ENCODE measurements at regions not wholly inside any gene's neighbourhood (a gene's known extent, or its start where the extent isn't known, plus 50 kb on each side); places are given as distances from the start of the nearest gene placed in this dataset.

DNA sequence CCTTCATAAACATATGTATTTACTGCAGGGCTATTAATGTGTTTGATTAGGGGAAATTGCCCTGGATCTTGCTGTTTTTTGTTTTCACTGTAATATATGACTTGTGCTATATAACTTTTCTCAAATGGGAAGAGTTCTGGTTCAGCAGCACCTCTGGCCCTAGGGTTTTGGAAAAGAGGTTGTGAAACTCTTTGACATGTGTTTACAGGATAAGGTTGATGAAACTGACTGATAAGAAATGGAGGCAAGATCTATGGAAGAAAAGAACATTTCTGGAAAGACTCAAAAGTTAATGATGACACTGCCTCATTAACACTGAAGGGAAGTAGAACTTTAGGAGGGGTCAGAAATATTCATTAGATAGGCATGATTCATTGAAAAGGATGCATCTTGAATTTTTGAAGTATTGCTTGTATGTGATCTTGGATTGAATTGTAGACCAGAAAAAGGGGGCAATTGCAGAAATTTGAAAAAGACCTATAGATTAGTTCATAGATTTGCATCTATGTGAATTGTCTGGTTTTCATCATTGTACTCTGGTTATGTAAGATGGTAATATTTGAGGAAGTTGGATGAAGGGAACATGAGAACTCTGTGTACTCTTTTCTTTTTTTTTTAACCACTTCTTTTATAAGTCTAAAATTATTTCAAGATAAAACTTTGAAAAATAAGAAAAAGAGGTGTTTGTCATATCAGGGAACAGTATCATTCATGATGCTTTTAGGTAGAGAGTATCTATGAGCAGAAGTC lies 54.0 kb downstream of the UTRN start:
- no peak for DNase-seq (ENCODE audit: low spot score)
- TF ChIP-seq TAF1 (conservative IDR thresholded peaks at IDR 0.05) (no peak), GABPA (IDR thresholded peaks at IDR 0.05 in 1 of 2, conservative IDR thresholded peaks at IDR 0.05 in 1 of 2) (no peak), JUND (IDR thresholded peaks at IDR 0.05) (no peak), RXRA (IDR thresholded peaks at IDR 0.05) (no peak)
- TF ChIP-seq, protein P1, sequence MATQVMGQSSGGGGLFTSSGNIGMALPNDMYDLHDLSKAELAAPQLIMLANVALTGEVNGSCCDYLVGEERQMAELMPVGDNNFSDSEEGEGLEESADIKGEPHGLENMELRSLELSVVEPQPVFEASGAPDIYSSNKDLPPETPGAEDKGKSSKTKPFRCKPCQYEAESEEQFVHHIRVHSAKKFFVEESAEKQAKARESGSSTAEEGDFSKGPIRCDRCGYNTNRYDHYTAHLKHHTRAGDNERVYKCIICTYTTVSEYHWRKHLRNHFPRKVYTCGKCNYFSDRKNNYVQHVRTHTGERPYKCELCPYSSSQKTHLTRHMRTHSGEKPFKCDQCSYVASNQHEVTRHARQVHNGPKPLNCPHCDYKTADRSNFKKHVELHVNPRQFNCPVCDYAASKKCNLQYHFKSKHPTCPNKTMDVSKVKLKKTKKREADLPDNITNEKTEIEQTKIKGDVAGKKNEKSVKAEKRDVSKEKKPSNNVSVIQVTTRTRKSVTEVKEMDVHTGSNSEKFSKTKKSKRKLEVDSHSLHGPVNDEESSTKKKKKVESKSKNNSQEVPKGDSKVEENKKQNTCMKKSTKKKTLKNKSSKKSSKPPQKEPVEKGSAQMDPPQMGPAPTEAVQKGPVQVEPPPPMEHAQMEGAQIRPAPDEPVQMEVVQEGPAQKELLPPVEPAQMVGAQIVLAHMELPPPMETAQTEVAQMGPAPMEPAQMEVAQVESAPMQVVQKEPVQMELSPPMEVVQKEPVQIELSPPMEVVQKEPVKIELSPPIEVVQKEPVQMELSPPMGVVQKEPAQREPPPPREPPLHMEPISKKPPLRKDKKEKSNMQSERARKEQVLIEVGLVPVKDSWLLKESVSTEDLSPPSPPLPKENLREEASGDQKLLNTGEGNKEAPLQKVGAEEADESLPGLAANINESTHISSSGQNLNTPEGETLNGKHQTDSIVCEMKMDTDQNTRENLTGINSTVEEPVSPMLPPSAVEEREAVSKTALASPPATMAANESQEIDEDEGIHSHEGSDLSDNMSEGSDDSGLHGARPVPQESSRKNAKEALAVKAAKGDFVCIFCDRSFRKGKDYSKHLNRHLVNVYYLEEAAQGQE (IDR thresholded peaks at IDR 0.05) = no peak
- Histone ChIP-seq H3K9me3 (ENCODE audit: control insufficient read depth in 4 of 4, low read length in 3 of 4) (no peaks in the 10 kb centered on the region), H3K36me3 (ENCODE audit: control insufficient read depth in 4 of 4, insufficient read depth in 3 of 4, low read depth in 1 of 4, low read length in 3 of 4) (no peaks in the 10 kb centered on the region), H3K27ac (ENCODE audit: low read depth in 1 of 2, low read length in 2 of 2) (no peak overlapping the region), H3K9ac (ENCODE audit: low read depth in 1 of 2, low read length in 2 of 2) (no peak overlapping the region), H3K4me3 (ENCODE audit: low read depth in 1 of 3, low read length in 3 of 3) (no peak overlapping the region), H3K27me3 (ENCODE audit: control insufficient read depth in 4 of 4, insufficient read depth in 4 of 4, low read length in 3 of 4) (no peaks in the 10 kb centered on the region), H3K4me1 (ENCODE audit: control insufficient read depth in 4 of 4, insufficient read depth in 4 of 4, low read length in 3 of 4) (peaks cover 1 to 30% (median 12%) of the 10 kb centered on the region in 4 donors)

DNA sequence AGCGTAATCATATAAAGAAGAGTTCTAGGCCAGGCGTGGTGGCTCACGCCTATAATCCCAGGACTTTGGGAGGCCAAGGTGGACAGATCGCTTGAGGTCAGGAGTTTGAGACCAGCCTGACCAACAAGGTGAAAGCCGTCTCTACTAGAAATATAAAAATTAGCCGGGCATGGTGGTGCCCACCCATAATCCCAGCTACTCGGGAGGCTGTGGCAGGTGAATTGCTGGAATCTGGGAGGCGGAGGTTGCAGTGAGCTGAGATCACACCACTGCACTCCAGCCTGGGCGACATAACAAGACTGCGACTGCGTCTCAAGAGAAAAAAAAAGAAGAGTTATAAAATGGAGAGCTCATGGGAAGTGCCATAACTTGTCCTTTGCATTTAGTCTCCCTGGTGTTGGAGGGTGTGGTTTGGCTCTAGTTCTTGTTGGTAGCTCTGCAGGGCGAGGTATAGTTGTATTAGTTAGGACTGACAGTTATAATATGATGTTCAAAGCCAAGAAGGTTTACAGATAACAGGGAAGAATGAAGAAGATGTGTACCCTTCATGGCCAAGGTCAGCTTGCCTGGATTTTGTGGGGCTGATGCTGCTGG lies 54.8 kb downstream of the UTRN start:
- 91% methylated on average over 12 of the region's 12 CpGs for WGBS
- DNase-seq (ENCODE audit: low spot score) = no peak
- no peaks in the 10 kb centered on the region for H3K36me3 ChIP-seq (ENCODE audit: control insufficient read depth in 4 of 4, insufficient read depth in 3 of 4, low read depth in 1 of 4, low read length in 3 of 4)
- peaks cover 4 to 32% (median 15%) of the 10 kb centered on the region in 4 donors for H3K4me1 ChIP-seq (ENCODE audit: control insufficient read depth in 4 of 4, insufficient read depth in 4 of 4, low read length in 3 of 4)
- no peak overlapping the region for H3K9ac ChIP-seq (ENCODE audit: low read depth in 1 of 2, low read length in 2 of 2)
- H3K27me3 ChIP-seq (ENCODE audit: control insufficient read depth in 4 of 4, insufficient read depth in 4 of 4, low read length in 3 of 4) = no peaks in the 10 kb centered on the region
- H3K27ac ChIP-seq (ENCODE audit: low read depth in 1 of 2, low read length in 2 of 2) = no peak overlapping the region
- no peak overlapping the region for H3K4me3 ChIP-seq (ENCODE audit: low read depth in 1 of 3, low read length in 3 of 3)
- TF ChIP-seq FOXA2 (IDR thresholded peaks at IDR 0.05) = no peak
- TF ChIP-seq RAD21 (IDR thresholded peaks at IDR 0.05) = no peak
- no peak for TF ChIP-seq FOXA1 (IDR thresholded peaks at IDR 0.05)
- TF ChIP-seq, protein P2, sequence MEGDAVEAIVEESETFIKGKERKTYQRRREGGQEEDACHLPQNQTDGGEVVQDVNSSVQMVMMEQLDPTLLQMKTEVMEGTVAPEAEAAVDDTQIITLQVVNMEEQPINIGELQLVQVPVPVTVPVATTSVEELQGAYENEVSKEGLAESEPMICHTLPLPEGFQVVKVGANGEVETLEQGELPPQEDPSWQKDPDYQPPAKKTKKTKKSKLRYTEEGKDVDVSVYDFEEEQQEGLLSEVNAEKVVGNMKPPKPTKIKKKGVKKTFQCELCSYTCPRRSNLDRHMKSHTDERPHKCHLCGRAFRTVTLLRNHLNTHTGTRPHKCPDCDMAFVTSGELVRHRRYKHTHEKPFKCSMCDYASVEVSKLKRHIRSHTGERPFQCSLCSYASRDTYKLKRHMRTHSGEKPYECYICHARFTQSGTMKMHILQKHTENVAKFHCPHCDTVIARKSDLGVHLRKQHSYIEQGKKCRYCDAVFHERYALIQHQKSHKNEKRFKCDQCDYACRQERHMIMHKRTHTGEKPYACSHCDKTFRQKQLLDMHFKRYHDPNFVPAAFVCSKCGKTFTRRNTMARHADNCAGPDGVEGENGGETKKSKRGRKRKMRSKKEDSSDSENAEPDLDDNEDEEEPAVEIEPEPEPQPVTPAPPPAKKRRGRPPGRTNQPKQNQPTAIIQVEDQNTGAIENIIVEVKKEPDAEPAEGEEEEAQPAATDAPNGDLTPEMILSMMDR (IDR thresholded peaks at IDR 0.05; ENCODE audit: low read depth, low read length, missing input control) = no peak
- TF ChIP-seq JUND (IDR thresholded peaks at IDR 0.05) = no peak
- TF ChIP-seq, protein P3, sequence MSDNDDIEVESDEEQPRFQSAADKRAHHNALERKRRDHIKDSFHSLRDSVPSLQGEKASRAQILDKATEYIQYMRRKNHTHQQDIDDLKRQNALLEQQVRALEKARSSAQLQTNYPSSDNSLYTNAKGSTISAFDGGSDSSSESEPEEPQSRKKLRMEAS (IDR thresholded peaks at IDR 0.05) = no peak
- TF ChIP-seq, protein P4, sequence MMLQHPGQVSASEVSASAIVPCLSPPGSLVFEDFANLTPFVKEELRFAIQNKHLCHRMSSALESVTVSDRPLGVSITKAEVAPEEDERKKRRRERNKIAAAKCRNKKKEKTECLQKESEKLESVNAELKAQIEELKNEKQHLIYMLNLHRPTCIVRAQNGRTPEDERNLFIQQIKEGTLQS (IDR thresholded peaks at IDR 0.05) = no peak
- no peak for TF ChIP-seq NR2F2 (IDR thresholded peaks at IDR 0.05)
- no peak for TF ChIP-seq GABPA (IDR thresholded peaks at IDR 0.05 in 1 of 2, conservative IDR thresholded peaks at IDR 0.05 in 1 of 2)
- no peak for TF ChIP-seq YY1 (IDR thresholded peaks at IDR 0.05)
- TF ChIP-seq, protein P1 (IDR thresholded peaks at IDR 0.05) = no peak
- TF ChIP-seq RXRA (IDR thresholded peaks at IDR 0.05) = no peak
- TF ChIP-seq, protein P5, sequence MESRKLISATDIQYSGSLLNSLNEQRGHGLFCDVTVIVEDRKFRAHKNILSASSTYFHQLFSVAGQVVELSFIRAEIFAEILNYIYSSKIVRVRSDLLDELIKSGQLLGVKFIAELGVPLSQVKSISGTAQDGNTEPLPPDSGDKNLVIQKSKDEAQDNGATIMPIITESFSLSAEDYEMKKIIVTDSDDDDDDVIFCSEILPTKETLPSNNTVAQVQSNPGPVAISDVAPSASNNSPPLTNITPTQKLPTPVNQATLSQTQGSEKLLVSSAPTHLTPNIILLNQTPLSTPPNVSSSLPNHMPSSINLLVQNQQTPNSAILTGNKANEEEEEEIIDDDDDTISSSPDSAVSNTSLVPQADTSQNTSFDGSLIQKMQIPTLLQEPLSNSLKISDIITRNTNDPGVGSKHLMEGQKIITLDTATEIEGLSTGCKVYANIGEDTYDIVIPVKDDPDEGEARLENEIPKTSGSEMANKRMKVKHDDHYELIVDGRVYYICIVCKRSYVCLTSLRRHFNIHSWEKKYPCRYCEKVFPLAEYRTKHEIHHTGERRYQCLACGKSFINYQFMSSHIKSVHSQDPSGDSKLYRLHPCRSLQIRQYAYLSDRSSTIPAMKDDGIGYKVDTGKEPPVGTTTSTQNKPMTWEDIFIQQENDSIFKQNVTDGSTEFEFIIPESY (IDR thresholded peaks at IDR 0.05) = no peak
- no peak for TF ChIP-seq HNF4A (conservative IDR thresholded peaks at IDR 0.05)
- no peaks in the 10 kb centered on the region for H3K9me3 ChIP-seq (ENCODE audit: control insufficient read depth in 4 of 4, low read length in 3 of 4)

Measured in liver (tissue), 8 donors.